NCI-H446 treated with DMSO at 0.1 percent for 48 hours (cell line): ENCODE measurements at regions not wholly inside any gene's neighbourhood (a gene's known extent, or its start where the extent isn't known, plus 50 kb on each side); places are given as distances from the start of the nearest gene placed in this dataset.

Experiments used
- DNase-seq: peaks from one replicate; lab custom pipeline; 2025; lab: John Stamatoyannopoulos, UW

DNA sequence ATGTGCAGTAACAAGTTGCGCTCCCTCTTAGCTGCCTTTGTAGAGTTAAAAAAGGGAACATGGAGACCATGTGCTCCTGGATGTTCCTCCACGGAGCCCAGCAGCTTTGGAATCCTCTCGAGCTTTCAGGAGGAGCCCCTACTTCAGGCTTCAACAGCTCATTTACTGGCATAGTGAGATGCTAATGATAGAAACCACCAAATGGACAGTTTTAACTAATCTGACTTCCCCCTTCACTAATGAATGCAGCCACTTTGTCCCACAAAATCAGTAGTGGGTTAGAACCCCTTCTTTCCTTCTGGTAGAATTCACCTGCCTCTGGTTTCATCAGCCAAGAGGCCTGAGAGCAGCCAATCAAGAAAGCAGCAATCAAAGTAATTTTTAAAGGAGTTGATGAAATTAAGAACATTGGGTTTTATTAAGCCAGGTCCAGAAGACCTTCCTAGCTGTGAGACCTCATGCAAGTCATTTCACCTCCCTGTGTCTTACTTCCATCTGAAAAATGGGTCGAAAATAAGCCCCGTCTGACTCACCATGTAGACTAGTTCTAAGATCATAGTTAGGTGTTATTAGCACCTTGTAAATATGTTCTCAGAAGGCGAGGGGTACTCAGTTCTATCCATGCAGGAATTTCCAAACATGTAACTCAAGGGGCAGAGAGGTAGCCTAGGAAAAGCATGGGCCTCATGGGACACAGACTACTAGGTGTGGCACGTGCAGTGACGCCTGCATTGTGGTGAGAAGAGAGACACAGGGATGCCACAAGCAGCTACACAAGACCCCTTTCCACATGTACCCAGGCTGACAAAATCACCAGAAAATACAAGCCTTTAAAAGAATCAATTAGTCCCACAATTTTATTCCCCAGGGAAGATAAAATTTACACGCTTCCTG is 179.7 kb upstream of the LPP start:
- no peak for DNase-seq

DNA sequence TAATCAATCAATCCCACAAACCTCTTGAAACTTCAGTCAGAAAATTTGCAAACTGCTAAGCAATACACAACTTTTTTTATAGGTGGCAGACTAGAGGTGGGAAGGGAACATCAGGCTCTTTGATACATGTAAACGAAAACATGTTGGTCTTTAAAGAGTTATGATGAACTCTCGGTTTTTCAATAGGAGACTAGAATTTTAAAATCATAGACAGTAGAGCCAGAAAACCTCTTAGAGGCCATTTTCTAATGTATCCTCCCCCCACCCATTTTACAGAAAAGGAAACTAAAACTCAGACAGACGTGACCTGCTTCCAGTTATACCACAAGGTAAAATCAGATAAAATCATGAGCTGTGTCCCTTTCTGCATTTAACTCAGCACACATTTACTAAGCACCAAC is 179.1 kb upstream of the LPP start:
- no peak for DNase-seq

DNA sequence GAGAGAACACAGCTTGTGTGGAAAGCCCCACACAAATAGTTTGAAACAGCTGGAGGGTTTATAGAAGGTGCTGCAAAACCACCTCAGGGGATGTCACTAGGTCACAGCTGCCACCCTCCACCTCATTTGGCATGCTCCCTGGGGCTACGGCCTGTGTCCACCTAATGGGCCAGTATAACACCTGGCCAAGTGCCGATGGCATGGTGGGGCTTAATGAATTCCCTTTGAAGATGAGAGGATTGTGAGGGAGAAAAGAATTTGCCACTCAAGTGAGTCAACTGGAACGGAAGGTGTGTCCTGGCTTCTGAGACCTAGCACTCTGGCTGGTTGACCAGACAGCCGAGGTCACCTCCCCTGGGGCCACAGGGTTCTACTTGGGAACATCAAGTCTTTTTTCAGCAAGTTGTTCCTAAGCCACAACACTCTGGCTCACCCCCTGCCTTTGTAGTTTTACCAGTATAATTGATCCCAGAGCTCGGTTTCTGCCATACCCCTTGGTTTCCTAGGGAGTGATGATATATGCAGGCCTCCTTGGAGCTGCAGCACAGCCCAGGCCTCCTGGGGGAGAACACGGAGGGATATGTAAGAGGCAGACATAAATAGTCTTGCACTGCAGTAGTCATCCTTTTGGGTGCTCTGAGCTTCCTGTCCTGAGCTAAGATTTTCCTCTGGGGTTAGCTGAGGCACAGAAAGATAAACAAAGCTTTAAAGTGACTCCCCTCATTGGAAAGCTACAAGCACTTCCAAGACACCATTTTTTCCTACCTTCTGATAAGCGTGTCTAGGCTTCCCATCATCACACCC is 178.2 kb upstream of the LPP start:
- no peak for DNase-seq

DNA sequence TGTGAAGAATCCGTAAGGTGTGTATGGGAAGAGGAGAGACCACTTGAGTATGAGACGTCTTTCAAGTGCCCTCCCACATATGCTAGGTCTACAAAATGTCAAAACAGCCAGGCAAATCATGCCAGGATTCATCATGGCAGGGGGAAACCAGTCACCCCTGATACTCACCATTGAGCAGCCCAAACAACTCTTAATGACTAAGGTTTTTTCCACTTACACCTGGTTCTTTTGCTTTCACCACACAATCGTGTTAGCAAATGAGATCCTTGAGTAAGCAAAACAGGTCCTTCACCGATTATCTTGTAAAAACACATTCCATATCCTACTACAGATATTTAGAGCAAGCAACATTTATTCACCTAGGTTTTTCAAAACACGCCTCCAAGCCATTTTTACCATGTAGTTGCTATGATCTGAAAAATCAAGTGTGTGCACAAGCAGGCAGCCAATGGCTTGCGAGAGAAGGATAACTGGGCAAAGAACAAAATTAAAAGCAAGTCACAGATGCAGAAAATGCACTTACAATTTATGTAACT is 177.5 kb upstream of the LPP start:
- DNase-seq, result no peak

DNA sequence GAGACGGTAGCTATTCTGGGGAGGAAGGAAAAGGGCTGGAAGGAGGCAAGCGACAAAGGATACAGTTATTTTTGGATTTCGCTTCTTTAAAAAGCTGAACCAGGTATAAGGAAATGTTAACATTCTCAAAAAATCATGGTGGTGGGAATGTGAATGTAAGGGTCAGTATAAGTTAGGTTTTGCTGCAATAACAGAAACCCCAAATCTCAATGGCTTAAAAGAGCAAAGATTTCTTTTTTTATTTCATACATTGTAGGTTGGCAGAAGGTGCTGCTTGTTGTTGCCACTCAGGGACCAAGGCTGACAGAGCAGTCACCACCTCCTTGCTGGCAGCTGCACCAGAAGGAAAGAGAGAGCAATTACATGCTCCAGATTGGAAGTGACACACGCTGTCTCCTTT is 176.3 kb upstream of the LPP start:
- DNase-seq, result no peak

DNA sequence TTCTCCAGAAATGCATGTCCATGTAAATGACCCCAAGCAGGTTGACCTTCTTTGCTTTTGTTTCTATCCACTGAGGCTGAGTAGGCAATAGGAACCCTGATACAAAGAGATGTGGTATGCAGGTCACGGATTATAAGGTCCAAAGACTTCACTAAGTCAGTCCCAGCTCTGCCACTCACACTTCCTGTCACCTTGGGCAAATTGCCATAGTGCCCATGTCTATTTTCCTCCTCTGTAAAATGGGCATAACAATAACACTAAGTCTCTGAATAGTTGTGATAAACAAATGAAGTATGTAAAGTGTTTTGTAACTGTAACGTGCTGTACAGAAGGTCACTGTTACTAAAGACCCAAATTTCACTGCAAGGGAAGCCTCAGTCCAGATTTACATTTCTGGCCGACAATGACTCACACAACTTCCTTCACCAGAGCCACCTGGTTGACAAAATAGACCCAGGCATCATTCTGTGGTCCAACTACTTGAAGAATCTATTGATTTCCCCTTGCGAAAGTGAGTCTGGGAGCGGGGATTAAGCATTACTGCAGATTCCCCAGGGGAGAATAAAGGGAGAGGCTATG is 175.4 kb upstream of the LPP start:
- DNase-seq, result no peak

DNA sequence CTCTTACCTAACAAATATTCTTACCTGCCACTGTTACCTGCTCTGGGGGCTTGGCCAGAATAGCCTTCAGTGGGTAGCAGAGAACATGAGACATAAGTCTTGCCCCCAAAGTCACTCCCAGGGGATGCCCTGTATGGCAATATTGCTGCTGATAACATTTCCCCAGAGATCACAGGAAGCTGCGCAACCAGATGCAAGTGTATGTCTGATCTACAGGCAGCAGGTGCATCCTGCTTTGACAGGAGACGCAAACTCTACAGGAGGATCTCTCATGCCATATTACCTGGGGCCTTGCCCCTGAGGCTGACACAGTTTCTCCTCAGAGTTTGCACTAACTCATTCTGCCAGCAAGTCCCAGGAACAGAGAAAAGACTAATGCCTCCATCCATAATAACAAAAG is 174.4 kb upstream of the LPP start:
- no peak for DNase-seq

DNA sequence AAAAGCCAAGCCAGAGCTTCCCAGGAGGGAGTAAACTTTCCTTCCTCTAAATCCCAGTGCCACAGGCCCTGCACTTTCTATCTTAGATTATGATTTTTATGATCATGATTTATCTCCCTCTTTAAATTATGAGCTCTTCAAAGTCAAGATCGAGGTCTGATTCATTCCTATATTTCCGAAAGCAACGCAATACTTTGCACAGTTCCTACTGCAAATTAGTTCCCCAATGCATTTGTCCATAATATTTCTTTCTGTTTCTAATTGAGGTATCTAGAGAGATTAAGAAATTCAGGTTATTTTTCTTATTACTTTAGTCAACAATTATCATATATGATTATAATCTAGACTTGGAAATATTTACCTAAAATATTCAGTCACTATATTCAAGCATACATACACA is 173.1 kb upstream of the LPP start:
- no peak for DNase-seq

DNA sequence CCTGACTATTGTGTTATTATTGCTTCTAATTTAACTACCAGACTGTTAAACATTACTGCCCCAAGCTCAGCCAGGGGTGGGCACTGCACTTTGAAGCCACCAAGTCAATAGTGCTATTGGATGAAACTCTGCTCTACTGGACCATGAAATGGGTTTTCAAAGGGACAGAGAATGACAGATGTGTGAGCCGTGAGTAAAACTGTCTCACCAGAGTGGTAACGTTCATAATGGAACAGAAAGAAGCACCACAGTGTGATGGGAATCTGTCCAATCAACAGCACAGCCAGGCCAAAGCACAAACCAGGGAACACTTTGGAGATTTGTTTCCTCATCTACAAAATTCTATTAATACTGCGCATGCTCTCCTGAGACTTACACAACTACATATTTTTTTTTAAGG is 171.8 kb upstream of the LPP start:
- DNase-seq, result no peak

DNA sequence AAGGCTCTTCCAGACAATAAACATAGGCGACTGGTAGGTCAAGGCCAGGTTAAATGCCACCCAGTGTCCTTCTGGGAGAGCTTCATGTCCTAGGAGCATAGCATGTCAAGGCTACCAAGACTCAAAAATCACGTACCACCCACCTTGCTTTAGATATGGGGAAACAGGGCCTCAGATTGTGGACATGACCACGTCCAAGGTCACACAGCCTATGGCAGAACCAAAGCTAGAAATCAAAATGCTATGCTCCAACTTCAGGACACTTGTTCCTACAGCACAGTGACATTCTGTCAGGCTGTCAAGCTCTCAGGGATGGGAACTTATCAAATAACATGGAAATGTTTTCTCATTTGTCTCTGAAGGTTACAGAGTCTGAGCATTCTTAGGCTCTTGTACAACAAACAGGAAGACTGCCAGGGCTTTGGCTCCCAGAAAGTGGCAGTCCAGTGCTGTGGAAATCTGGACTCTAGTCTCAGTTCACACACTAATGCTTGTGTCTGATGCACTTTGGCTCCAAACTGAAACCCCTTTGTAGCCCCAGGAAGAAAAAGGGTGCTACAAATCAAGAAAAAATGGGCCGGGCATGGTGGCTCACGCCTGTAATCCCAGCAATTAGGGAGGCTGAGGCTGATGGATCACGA is 170.4 kb upstream of the LPP start:
- no peak for DNase-seq

DNA sequence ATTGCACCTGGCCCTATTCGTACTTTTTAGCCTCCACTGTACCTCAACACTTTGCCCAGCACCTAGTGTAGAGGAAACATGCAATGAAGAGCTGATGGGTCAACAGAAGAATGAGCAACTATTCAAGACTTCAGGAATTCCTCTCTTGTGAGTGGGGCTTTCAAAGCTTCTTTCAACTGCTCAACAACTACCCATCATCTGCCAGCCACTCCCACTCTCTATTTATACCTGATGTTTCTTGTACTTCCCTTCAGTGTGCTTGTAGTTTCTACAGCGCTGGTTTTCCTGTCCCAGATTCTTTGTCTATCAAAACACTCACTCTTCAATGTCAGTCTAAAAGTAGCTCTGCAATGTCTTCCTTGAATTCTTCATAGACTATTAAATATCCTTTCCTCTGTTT is 168.3 kb upstream of the LPP start:
- DNase-seq, result no peak

DNA sequence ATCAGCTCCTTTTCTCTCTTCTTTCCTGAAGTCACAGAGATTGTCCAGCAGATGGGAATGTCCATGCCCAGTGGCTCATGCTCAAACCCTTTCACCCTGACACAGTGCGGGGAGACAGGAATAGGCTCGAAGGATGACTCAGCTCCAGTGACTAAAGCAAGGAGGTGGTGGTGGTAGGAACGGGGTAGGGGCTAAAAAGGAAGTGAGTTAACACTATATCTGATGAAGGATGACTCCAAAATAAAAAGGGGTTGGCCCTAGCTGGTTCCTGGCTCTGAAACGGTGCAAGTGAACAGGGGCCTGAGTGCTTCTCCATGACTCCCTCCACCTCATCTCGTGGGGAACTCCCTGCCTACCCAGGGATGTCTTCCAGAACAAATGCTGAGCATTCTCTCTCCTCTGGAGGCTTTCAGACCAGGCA is 167.4 kb upstream of the LPP start:
- DNase-seq, result no peak

DNA sequence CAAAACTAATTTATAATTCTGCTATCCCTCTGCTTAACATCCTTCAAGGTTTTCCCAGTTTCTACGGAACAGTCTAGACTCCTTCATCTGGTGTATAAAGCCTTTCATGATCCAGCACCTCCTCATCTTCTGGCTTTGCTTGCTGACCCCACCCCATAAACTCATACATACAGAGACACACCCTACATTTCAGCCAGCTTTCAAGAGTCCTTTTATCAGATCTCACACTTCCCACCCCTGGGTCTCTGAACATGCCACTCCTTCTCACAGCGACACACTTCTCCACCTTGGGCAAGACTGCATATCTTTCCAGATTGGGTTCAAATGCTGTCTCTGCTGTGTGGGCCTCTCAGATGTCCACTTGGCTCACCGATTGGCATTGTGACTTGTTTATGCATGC is 166.8 kb upstream of the LPP start:
- DNase-seq, result no peak

DNA sequence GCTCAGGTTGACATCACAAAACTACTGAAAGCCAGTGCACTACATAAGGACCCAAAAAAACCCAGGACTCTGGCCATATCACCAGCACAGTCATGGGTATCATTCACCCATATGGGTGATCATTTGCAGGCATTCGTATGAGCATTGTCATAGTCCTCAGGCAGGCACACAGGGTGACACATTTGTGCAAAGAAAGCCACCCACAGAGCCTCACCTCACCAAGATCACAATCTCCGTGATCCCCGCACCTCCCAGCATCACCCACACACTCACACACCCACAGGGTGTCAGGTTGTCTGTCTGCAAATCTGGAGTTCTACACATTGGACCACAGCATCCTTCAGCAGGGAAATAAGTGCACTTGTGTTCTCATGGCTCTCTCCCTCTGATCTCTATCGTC is 166.0 kb upstream of the LPP start:
- no peak for DNase-seq

DNA sequence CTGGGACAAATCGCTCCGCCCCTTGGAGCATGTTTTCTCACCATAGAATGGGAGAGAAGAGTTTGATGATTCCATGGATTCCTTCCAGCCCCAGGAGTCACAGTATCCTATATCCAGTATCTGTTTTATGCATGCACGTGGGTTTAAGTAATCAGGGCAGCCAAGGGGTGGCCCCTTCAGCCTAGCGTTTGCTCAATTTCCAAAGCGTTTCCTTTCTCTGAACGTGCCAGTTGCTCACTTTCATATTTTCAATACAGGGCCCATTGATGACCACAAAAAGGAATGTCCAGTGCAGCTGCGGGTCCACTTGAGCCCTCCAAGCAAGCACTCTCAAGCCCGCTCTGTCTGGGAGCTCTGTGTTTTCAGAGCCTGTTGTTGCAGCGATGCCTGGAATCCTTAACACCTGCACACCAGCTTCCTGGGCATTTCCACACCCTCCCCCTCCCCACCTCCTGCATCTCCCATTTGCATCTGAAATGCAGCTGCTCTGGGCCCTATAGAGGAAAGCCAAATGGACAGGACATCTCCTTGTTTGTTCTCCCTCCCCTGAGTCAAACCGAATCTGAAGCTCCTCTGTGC is 164.3 kb upstream of the LPP start:
- DNase-seq, result no peak

DNA sequence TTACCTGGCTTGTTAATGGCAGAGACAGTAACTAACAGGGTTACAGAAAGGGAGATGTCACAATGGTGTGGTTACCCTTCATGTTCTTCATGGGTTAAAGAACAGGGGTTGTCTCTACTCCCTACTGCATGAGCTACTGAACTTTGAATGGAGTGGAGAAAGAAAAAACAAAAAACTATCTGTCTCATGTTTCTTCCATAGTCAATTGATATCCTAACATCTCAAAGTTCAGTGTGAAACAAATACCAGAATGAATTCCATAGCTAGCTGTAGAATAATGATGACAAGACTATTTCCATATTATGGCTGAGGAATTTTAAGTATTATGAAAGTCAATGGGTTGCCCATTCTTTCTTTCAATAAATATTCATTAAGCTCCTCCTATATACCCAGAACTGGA is 161.3 kb upstream of the LPP start:
- DNase-seq, result no peak

DNA sequence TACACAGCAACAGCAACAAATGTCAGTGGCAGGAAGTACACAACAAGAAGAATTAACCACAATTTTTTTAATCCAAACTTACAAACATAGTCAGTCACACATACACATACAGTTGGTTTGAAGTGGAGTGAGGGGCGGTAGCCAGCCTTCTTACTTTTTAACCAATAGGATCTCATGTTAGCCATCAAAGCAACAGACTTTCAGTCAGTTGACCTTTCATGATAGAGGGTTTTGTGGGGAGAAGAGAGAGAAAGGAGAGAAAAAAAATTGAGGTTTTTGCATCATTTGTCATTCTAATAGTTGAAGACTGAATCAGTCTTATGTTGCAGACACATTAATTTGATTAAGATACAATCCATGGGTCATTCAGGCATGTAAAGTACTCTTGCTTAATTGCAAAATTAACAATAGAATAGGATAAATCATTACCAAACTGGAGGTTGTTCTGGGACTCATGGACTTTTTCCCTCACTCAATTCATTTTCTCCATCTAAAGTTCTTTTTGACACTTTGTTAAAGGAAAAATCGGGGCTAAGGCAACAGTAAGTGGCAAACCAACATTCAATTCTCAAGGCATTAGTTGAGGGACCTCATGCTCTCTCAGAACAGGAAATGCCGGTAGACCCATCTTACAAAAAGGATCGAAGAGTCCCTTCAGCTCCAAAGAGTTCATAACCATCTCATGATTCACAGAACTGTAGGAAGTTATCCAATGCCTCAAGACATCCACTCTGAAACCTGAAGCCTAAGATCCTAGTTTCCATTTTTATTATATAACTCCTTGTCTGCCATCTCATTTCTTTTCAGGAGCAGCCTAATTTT is 159.5 kb upstream of the LPP start:
- no peak for DNase-seq

DNA sequence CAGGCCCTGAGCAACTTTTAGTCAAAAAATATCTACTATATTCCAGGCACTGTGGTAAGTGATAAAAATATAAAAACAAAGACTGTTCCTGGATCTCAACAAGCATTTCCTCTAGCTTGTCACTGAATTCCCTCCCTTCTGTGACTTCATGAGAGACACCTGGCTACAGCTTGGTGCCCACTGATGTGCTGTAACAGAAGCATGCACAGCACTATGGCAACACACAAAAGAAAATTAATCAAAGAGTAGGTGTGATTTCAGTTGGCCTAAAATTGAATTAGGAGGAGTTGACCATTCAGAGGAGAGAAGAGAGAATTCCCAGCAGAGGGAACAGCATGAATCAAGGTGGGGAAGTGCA is 158.9 kb upstream of the LPP start:
- DNase-seq, result no peak

DNA sequence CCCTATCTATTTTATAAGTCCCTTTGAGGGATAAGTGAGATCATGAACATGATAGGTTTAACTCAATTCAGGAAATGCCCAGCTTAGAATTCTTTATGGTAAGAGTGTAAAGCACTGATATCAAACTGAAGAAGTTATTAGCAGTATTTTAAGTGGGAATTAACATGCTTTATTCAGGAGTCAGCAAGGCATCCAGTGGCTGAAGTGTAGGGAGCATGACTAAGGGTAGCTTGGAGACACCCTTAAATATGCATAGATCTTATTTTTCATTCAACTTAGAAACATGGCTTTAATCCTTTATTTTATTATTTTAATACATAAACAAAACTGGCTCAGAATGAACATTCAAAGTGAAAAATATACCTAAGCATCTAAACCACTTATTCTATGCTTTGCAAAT is 158.3 kb upstream of the LPP start:
- DNase-seq, result no peak

DNA sequence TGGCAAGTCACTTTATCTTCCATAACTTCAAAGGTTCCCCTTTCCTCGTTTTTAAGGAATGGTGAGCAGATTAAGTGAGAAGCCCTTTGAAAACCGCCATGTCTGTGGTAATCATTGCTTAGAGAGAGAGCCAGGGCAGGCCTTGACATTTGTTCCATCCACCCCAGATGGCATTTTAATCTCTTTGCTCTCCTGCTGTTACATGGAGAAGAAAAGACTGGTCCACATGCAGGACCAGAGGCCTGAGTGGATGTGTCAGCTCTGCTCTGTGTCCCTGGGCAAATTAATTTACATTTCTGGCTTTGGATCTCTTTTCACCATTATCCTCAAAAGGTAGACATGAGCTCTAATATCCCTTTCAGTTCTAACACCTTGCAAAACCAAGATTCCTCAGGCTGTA is 157.3 kb upstream of the LPP start:
- DNase-seq, result no peak

DNA sequence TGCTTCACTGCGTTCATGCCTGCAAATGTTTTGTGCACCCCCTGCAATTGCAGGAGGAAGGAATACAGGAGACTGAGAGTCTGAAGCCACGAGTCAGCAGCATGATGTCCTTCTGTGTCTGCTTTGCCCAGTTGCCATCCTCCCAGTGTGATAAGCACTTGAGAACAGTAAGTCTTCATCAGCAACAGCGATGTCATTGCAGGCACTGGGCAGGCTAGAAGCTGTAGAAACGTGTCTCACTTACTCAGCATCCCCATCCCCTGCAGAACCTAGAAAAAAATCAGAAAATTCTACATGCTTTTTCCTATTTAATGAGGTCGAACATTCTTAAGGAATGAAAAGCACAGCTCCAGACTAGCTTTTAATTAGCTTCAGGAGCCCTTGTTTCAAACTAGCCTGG is 156.5 kb upstream of the LPP start:
- no peak for DNase-seq
